HG02798 (cell line): ENCODE measurements at regions not wholly inside any gene's neighbourhood (a gene's known extent, or its start where the extent isn't known, plus 50 kb on each side); places are given as distances from the start of the nearest gene placed in this dataset.
"Not testable (repeated sequence)": the region's sequence is repeated elsewhere in the genome, so short reads cannot be mapped to it uniquely, and the experiment has no call there.

Source experiments
- ATAC-seq: cut with Tn5 transposase; IDR thresholded peaks from one replicate; pipeline ENCODE4 v1.9.1; 2021; ENCODE audit warnings: mild to moderate bottlenecking; ENCODE audit not compliant: unreplicated experiment, poor library complexity

DNA sequence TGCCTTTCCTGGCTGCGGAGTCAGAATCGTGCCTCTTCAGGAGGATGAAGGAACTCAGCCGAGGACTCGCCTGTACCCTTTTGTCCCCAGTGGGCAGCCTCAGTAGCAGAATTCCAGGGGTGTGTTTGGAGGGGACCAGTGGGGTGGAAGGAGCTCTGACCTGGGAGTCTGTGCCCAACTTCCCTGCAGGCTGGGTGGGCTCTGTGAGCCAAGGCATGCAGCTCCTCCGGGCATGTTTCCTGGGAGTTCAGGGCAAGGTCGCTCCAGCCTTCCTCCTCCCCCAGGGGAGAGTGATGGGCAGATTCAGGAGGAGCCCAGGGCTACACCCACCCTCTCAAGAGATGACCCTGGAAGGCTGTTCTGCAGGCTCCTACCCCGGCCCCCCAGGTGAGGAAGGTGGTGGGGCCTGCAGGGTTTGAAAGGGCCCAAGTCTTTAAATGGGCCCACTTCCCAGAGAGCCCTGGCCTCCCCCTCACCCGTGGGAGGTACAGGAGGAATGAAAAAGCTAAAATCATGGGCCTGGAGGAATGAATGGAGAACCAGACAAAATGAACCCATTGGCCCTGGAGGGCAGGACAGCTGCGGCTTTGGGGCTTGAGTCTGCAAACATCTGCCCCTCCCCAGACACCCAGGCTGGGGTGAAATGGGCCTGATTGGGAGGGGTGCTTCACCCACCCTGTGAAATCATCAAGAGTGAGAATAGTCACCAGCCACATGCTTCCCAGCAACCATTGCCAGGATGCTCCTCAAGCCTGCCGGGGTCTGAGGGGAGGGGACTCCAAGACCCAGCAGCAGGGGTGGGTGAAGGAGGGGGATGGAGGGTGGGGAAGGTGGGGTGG, 77.6 kb upstream of the PMEPA1 start:
- ATAC-seq, result no peak

DNA sequence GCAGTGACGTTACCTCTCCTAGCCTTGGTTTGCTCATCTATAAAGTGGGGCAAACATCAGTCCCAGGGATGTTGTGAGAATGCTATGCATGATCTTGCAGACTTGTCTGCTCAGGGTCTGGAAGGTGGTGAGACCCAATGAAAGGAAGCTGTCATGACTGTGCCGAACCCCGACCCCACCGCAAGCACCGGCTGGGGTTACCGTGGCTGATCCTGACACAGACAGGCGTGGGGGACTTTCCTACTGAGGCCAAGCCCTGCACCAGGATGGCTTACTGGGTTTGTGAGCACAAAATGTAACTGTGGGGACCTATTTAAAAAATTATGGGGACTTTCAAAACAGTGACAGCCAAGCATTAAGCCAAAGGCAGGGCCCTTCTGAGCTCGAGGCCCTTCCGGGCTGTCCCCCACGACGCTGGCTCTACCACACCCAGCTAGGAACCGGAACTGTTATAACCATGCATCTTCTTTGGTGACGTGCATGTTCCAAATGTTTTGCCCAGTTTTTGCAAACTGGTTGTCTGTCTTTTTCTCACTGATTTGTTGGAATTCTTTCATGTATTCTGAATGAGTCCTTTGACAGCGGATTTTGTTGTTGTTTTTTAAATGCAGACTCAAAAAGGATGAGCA, 76.6 kb upstream of the PMEPA1 start:
- no peak for ATAC-seq

DNA sequence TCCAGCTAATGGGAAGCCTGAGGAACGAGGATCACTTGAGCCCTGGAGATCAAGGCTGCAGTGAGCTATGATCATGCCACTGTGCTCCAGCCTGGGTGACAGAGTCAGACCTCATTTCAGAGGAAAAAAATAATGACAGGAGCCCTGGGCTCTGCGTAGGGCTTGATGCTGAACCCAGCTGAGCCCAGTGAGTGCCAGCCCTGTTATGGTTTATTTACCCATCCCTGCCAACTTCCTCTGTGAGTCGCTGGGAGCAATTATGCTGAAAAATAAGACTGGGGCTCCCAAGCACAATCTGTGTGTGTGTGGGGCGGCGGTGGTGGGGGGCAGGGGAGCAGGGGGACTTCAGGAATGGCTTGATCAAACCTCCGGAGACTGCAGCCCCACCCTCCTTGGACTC, 75.9 kb upstream of the PMEPA1 start:
- ATAC-seq, result no peak

DNA sequence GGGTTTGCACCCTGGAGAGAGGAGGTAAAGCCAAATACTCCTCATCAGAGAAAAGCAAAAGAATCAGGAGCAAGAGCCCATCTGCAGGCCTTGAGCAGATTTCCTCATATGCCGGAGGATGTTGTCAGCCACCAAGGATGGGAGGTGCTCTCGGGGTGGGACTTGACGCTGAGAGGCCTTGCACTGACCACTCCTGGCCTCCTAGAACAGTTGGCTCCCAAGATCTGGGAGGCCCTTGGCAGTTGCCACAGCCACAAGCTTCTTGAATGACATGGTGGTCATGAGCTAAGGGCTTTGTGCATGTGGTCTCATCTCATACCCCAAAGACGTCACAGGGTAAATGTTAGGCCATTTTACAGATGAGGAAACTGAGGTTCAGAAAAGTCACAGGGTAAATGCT, 75.2 kb upstream of the PMEPA1 start:
- ATAC-seq, result no peak

DNA sequence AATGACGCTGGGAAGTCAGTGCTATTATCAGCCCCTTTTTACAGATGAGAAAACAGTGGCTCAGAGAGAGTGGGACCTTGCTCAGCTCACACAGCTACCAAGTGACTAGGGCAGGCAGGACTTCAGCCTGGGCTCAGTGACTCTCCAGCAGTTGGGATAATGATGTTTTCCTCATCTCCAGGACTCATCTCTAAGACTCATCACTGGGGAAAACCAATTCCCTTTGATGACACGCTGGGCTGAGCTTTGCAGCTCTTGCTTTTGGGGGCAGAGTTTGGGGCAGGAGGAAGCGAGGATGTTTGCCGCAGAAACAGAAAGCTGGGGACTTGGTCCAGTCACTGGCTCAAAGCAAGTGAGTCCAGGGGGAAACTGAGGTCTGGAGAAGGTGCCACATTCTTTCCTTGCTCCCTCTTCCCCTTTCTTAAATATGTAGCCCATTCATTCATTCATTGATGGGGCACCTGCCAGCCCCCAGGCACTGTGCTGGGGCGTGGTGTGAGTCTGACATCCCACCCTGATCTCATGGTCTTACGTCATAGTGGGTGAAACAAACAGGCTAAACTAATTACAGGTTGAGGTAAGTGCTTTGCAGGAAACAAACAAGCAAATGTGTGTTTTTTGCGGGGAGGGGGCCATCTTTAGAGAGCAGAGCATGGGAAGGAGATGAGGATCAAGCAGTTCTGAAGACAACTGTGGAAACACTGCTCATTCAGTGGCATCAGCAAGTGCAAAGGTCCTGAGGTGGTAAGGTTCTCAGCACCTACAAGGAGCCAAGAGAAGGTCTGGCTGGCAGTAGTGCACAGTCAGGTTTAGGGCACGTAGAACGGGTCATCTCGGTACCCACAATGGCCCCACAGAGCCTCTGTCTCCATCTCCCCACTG, 74.4 kb upstream of the PMEPA1 start:
- ATAC-seq, result no peak

DNA sequence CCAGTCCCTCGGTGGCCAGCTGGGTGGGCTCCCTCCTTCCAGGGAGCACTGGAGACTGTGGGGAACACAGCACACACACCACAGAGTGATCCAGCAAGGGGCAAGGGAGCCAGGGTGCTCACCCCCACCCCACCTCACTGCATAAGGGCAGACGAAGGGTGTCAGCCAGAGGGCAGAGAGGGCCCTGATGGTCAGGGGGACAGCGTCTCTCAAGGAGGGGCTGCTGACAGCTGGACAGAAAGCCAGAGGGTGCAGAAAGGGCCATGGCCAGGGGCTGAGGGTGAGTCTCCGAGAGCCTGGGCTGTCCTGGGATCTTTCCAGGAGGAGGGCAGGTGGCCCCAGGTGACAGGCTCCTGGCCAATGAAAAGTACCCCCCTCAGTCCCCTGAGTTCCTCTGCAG, 73.4 kb upstream of the PMEPA1 start:
- ATAC-seq, result no peak

DNA sequence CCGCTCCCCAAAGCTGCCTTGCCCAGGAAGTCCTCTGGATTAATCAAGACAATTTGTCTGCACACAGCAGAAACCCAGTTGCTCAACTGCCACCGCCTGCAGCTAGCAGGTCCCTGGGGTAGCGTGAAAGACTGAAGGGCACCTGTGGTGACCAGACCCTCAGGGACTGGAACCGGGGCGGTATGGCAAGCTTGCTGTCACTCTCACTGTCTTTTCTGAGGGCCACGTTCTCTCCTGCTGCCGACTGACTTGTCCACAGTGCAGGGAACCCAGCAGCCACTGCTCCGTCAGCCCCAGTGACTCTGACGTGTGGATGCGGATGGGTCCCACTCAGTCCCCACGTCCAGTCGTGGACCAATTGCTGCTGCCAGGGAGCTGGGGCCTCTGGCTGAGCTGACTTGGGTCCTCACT, 72.8 kb upstream of the PMEPA1 start:
- no peak for ATAC-seq

DNA sequence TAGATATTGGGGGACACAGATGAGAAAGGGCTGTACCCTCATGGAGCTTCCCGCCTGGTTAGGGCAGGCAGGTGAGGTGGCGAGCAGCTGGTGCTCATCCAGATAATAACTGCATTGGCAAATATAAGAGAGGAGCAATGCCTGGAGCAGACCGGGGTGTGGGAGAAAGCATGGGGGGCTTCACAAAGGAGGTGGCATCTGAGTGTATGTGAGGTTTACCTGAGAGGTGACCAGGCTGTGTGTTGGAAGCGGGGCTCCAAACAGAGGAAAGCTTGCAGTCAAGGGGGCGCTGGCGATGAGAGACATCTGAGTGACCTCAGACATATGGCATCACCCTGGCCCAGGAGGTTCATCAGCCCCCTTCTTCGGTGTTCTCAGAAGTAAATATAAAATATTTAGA, 72.1 kb upstream of the PMEPA1 start:
- ATAC-seq, result no peak

DNA sequence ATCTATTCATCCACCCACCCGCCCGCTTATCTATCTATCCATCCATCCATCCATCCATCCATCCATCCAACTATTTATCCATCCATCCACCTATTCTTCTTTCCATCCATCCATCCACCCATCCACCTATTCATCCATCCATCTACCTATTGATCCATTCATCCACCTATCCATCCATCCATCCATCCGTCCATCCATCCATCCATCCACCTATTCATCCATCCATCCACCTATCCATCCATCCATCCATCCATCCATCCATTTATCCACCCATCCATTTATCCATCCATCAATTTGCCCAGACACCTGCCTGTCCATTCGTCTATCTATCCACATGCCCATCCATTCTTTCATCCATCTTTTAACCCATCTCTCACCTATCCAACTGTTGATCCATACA, 71.1 kb upstream of the PMEPA1 start:
- no peak for ATAC-seq

DNA sequence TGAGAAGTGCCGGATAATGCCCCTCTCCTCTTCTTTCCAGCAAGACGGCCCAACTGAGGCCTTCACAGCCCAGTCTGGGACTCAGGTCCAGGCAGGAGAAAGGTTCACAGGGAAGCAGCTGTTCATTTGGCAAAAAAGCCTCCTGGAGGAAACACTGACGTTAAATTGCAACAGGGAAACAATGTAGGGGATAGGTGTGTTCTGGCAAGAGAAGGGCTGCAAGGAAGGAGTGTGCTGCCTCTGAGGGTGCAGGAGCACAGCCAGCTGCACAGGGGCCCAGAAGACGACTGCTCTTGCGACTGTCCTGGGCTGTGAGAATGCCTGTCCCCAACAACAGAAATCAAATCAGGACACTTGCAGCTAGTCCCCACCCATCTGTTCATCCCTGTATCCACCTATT, 70.6 kb upstream of the PMEPA1 start:
- no peak for ATAC-seq

DNA sequence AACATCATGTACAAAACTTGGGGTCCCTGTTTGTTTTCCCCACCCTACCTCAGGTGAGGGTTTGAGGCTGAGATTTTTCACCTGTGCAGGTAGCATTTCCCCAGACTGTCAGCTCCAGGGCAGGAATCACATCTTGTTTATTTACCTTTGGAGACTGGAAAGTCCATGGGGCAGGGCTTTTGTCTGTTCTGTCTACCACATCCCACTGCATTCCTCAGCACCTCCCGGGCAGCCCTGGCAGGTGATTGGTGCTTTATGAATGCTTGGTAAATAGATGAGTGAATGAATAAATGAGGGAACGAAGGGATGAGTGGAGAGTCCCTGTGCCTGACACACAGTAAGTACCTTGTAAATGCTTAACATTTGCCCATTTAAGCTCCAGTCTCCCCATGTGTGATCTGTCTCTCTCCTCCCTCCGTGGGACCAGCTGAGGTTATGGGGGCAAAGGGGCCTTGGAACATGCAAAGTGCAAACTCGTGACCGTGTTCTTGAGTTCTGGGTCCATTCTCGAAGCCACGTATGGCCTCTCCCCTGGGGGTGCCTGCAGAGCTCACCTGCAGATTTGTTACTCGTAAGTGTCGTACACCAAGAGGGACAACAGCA, 69.7 kb upstream of the PMEPA1 start:
- no peak for ATAC-seq

DNA sequence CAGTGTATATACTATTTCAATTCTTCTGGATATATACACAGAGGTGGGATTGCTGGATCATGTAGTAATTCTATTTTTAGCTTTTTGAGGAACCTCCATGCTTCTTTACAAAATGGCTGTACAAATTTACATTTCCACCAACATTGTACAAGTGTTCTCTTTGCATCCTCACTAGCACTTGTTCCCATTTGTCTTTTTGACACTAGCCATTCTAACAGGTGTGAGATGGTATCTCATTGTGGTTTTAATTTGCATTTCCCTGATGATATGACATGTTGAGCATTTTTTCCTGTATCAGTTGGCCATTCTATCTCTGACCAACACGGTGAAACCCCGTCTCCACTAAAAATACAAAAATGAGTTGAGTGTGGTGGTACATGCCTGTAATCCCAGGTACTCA, 68.1 kb upstream of the PMEPA1 start:
- ATAC-seq, result no peak

DNA sequence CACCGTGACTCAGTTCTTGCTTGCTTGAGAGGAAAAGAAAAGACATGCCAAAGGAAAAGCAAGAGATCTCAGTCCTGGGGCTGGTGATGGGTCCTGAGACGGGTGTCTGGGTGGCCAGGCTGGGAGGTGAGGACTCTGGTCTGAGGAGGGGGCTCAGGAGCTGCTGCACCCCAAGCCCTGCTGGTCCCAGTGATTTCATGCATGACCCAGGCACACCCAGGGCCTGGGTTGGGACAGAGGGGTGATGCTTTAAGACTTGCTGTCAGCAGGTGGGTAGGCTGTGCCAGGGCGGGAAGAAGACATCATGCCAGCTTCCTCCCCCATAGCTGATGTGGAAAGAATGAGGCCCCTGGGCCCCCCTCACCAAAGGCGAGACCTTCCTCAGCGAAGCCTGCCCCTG, 65.1 kb upstream of the PMEPA1 start:
- no peak for ATAC-seq

DNA sequence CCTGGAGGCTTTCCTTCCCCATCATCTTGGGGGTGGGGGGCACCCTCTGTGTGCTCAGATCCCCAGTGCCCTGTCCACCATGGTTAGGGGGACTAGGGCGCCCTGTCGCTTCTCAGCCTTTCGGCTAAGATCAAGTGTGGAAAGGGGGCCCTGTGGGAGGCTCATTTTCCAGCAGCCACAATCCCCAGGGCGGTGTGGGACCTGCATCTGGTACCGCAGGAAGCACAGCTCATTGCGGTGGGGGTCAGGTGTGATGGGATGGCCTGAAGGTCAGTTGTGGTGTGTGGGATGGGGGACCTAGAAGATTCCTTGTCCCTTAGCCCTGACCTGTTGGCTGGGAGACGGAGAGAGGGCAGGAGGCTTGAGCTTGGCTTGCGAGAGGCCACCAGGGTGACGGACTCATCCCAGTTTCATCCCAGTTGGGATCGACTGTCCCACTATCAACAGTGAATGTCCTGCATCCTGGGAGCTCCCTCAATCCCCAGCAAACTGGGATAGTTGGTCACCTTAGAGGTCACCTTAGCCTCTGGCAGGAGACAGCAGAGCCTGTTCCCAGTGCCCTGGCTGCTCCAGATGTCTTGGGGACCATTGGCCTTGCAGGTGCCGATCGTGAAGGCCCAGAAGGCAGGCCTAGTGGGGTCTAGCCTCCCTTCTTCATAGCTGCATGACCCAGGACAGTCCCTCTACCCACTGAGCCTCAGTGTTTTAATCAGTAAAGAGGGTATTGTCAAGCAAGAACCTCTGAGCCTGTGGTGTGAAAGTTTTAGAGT, 64.5 kb upstream of the PMEPA1 start:
- no peak for ATAC-seq

DNA sequence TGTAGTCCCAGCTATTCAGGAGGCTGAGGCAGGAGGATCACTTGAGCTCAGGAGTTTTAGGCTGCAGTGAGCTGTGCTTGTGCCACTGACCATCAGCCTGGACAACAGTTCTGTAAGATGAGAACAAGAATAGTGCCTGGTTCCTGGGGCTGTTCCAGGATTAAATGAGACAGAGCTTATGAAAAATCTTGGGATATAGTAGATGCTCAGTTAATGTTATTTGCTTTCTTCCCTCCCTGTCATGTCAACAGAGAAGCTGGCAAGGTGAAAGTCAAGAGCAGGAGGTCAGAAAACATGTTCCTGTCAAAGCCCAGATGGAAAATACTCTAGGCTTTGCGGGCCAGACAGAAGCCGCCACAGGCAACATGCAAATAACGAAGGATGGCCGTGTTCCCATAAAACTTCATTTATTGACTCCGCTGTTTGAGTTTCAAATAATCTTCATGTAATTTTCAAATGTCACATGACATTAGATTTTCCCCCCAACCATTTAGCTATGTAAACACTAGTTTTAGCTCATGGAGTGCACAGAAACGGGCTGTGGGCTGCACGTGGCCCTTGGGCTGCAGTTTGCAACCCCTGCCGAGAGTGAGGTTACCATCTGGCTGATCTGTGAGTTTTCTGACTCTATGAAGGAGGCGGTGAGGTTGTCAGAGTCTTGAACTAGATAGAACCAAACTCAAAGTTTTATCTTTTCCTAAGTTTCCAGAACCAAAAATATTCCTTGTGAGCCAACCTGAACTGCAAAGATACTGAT, 63.4 kb upstream of the PMEPA1 start:
- no peak for ATAC-seq

DNA sequence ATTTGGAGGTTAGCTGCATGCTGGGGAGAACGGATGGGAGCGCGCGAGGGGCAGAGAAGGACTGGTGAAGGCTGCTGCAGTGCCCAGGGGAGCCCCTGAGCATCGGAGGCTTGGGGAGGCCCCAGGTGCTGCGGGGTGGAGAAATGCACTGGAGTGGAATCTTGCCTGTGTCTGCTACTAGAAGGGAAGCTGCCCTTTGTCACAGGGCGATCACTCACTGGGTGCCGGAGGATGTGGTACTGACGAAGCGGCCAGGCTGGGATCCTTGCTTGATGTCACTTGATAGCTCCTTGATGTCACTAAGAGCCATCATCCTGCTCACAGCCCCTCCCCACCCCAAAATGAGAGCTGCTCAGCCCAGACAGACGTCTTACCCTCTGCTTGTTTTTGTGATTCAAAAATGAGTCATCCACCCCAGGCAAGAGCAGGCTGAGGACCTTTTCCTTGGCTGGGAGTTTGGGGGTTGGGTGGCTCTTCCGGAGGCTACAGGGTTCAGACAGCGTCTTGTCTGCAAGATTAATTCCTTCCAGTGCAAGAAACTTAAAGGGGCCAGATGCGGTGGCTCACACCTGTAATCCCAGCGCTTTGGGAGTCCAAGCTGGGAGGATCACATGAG, 62.6 kb upstream of the PMEPA1 start:
- no peak for ATAC-seq

DNA sequence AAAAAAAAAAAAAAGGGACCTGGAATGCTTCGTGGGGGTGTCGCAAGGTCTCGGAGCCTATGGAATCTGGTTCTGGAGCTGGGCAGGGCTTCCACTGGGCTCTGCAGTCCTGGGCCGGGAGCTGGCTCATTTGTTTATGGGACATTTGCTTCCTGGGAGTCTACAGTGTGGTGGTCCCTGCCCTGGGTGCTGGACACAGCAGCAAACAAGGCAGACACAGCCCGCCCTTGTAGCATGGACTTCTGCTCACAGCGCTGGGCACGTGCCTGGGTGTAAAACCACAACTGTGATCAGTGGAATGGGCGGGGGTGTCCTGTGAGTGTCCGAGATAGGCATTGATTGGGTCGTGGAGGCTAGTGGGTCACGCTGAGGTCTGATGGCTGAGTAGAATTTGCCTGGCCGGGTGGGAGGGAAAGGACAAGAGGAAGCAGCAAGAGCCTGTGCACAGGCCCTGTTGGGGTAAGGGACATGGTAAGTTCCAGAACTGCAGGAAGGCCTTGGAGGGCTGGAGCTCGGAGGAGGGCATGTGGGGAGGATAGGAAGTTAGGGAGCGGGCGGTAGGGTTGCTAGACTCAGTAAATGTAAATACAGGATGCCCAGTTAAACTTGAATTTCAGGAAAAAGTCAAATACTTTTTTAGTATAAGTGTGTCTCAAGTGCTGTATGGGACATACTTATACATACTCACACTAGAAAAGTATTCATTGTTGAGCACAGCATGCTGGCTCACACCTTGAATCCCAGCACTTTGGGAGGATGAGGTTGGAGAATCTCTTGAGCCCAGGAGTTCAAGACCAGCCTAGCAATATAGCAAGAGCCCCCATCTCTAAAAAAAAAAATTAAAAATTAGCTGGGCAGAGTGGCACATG, 61.3 kb upstream of the PMEPA1 start:
- ATAC-seq, result no peak

DNA sequence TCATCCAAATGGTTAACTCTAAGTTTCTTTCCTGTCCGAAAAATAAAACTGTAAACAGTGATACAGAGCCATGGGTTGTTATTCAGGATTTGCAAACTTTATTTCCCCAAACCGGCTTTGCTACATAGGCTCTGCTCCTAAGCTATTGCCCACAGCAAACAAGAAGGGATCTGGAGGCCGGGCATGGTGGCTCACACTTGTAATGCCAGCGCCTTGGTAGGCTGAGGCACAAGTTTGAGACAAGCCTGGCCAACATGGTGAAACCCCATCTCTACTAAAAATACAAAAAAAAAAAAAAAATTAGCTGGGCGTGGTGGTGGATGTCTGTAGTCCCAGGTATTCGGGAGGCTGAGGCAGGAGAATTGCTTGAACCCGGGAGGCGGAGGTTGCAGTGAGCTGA, 60.6 kb upstream of the PMEPA1 start:
- ATAC-seq, result not testable (repeated sequence)
